Pancreas (tissue), 10 donors: ENCODE measurements at regions not wholly inside any gene's neighbourhood (a gene's known extent, or its start where the extent isn't known, plus 50 kb on each side); places are given as distances from the start of the nearest gene placed in this dataset.

Experiments
- ATAC-seq, 4 donors: fragments of 200-7000 bp; cut with Tn5 transposase; one replicate each; pipeline versions ENCODE4 v1.8.0 to v1.9.1; 2020; ENCODE audit warnings: mild to moderate bottlenecking in 4 of 4, moderate library complexity in 4 of 4
- DNase-seq, 6 donors: peaks; one replicate each; pipeline ENCODE4 v3.0.0-alpha.2; 2020
- FAIRE-seq: peaks from 2 replicates; lab custom pipeline; 2012; peaks lifted over from hg19 to GRCh38; lab: Jason Lieb, UNC
- H3K27ac ChIP-seq, 4 donors: fragments of 200-600 bp; sonication (generic); 1 replicate in 3 of 4; 2 replicates in 1 of 4; pipeline versions ENCODE4 v1.5.0 to v1.8.0; 2020
- H3K27me3 ChIP-seq, 4 donors: fragments of 200-600 bp; one replicate each; pipeline ENCODE4 v1.8.0; 2021
- H3K36me3 ChIP-seq, 3 donors: fragments of 200-600 bp; sonication (generic) in 1 of 3; one replicate each; pipeline versions ENCODE4 v1.5.0 to v1.8.0; 2020 to 2021
- H3K4me1 ChIP-seq, 3 donors: fragments of 200-600 bp; one replicate each; pipeline ENCODE4 v1.8.0; 2021
- H3K4me3 ChIP-seq, 4 donors: fragments of 200-600 bp; sonication (generic) in 2 of 4; one replicate each; pipeline versions ENCODE4 v1.5.0 to v1.8.0; 2020 to 2021
- H3K9me3 ChIP-seq, 4 donors: fragments of 200-600 bp; one replicate each; pipeline ENCODE4 v1.8.0; 2021
- WGBS, 2 donors: extraction: QIAGEN DNeasy Blood & Tissue Kit; methylation state at CpG; one replicate each; pipeline ENCODE4 v1.1.7; 2013; 5-methylcytosine and 5-hydroxymethylcytosine counted together
- intact Hi-C, 3 donors: fragments of 100-400 bp; cut with DNase I; formaldehyde crosslinking; loops; one replicate each; pipeline versions ENCODE4 v1.11.1 to v1.14.2; 2022
- TF ChIP-seq, protein P1 (sequence below), 4 donors: fragments of 200-600 bp; sonication (generic) in 3 of 4; IDR thresholded peaks; one replicate each; pipeline versions ENCODE4 v1.5.0 to v1.8.0; 2021; ENCODE audit warnings: antibody characterized with exemption in 4 of 4
- donor health status: healthy with polysubstance abuse.
- donor health status: DM: no; HTN: no; CAD: no; lungs with moderate emphysema.
- donor health status: DM: no; HTN: no; CAD: no.
- donor health status: control.
- donor health status: control.
- donor health status: Bipolar disorder and iron deficiency.
- donor health status: DM: yes; HTN: yes; CAD: no.
- donor health status: DM: no; HTN: no; CAD: no.
- donor health status: DM: no; HTN: no; CAD: no.
- donor health status: DM: yes; HTN: yes; CAD: no.

DNA sequence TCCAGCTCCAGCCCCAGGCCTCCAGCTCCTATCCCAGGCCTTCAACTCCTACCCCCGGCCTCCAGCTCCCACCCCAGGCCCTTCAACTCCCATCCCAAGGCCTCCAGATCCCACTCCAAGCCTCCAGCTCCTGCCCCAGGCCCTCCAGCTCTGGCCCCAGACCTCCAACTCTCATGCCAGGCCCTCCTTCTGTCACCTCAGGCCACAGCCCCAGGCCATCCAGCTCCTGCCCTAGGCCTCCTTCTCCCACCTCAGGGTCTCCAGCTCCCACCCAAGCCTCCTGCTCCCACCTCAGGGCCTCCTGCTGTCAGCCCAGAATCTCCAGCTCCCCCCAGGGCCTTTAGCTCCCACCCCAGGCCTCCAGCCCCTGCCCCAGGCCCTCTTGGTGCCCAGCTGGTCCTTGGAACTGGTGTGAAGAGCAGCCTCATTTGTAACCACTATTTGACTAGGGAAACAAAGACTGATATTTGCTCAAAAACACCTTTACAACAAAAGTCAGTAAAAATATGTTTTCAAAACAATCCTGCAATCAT is 67.8 kb upstream of the SALL3 start:
- no peaks in the 10 kb centered on the region for H3K9me3 ChIP-seq
- FAIRE-seq (no peak), ATAC-seq (no peak), DNase-seq (no peak)
- H3K4me3 ChIP-seq: no peak overlapping the region
- H3K4me1 ChIP-seq: no peaks in the 10 kb centered on the region
- intact Hi-C loops: no loop called here
- no peaks in the 10 kb centered on the region for H3K36me3 ChIP-seq
- 42 to 86% methylated on average over 1 of the region's 1 CpG for WGBS, 2 donors
- TF ChIP-seq, protein P1, sequence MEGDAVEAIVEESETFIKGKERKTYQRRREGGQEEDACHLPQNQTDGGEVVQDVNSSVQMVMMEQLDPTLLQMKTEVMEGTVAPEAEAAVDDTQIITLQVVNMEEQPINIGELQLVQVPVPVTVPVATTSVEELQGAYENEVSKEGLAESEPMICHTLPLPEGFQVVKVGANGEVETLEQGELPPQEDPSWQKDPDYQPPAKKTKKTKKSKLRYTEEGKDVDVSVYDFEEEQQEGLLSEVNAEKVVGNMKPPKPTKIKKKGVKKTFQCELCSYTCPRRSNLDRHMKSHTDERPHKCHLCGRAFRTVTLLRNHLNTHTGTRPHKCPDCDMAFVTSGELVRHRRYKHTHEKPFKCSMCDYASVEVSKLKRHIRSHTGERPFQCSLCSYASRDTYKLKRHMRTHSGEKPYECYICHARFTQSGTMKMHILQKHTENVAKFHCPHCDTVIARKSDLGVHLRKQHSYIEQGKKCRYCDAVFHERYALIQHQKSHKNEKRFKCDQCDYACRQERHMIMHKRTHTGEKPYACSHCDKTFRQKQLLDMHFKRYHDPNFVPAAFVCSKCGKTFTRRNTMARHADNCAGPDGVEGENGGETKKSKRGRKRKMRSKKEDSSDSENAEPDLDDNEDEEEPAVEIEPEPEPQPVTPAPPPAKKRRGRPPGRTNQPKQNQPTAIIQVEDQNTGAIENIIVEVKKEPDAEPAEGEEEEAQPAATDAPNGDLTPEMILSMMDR (IDR thresholded peaks at IDR 0.05): no peak
- no peaks in the 10 kb centered on the region for H3K27me3 ChIP-seq
- H3K27ac ChIP-seq: no peak overlapping the region

DNA sequence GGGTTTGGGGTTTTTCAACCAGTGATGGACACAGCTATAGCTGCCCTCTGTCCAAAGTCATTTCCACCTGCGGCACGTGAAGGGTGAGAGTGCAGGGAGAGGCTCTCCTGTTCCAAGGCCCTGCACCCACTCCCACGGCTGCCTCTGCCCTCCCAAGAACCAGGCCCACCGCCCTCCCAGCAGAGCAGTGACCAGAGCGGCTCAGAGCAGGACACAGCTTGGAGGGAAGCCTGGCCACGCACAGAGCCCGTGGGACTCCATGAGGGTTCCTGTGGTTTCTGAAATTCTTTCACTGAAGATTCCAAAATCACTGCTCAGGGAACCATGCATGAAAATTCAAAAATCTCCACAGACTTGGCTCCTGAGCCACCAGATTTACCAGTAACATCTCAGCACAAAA is 67.3 kb upstream of the SALL3 start:
- Histone ChIP-seq H3K27me3 (no peaks in the 10 kb centered on the region), H3K4me1 (no peaks in the 10 kb centered on the region), H3K9me3 (no peaks in the 10 kb centered on the region), H3K4me3 (no peak overlapping the region), H3K36me3 (no peaks in the 10 kb centered on the region), H3K27ac (no peak overlapping the region)
- 80 to 89% methylated on average over 7 of the region's 7 CpGs for WGBS, 2 donors
- ATAC-seq: no peak
- no peak for DNase-seq
- TF ChIP-seq, protein P1 (IDR thresholded peaks at IDR 0.05): no peak
- intact Hi-C loops: no loop called here
- no peak for FAIRE-seq

DNA sequence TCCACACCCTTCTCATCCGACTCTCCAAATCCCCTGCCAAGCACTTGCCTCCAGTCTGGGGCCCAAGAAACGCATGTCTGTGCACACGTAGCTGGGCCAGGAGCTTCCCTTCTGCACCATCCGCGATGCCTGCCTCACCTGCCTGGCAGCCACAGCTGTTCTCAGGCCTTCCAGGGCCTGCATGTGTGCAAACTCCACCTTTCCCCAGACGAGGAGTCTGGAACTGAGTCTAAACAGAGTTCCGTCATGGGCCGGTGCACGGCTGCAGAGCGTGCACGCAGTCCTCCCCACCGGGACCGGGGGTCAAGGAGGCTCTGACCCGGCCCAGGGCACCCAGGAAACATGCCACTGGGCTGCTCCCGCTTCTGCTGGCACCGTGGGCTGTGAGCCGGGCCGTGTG is 66.8 kb upstream of the SALL3 start:
- 68 to 78% methylated on average over 15 to 18 of the region's 18 CpGs for WGBS, 2 donors

DNA sequence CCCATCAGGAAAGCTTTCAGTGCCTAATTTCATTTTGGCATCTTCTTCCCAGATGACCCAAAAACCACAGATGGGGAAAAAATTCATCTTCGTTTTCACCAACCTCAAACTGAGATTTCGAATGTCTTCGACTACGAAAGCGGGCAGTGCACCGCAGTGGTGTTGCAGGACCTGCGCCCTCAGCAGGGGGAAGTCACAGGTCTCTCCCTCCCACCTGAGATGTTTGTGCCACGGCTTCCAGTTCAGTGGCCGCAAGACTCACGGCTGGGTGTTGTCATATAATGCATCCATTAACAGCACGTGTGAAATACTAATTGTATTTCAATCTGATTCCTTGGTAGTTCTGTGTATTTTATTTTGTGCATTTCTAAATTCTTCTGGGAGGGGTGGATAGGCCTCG is 66.2 kb upstream of the SALL3 start:
- 69 to 78% methylated on average over 12 of the region's 12 CpGs for WGBS, 2 donors
- Histone ChIP-seq H3K27me3 (no peaks in the 10 kb centered on the region), H3K9me3 (no peaks in the 10 kb centered on the region), H3K27ac (no peak overlapping the region), H3K36me3 (no peaks in the 10 kb centered on the region), H3K4me1 (no peaks in the 10 kb centered on the region), H3K4me3 (no peak overlapping the region)
- ATAC-seq: no peak
- TF ChIP-seq, protein P1 (IDR thresholded peaks at IDR 0.05): no peak
- DNase-seq: peak in 1 of 6 donors; percentile 38
- intact Hi-C loops: no loop called here
- FAIRE-seq: no peak

More for the DNA sequence above, 66.8 kb upstream of the SALL3 start:
- Histone ChIP-seq H3K27ac (no peak overlapping the region), H3K4me1 (no peaks in the 10 kb centered on the region), H3K9me3 (no peaks in the 10 kb centered on the region), H3K27me3 (no peaks in the 10 kb centered on the region), H3K36me3 (no peaks in the 10 kb centered on the region), H3K4me3 (no peak overlapping the region)
- TF ChIP-seq, protein P1 (IDR thresholded peaks at IDR 0.05): no peak
- intact Hi-C loops: no loop called here
- DNase-seq (peak in 1 of 6 donors; percentile 38), FAIRE-seq (no peak), ATAC-seq (no peak)

DNA sequence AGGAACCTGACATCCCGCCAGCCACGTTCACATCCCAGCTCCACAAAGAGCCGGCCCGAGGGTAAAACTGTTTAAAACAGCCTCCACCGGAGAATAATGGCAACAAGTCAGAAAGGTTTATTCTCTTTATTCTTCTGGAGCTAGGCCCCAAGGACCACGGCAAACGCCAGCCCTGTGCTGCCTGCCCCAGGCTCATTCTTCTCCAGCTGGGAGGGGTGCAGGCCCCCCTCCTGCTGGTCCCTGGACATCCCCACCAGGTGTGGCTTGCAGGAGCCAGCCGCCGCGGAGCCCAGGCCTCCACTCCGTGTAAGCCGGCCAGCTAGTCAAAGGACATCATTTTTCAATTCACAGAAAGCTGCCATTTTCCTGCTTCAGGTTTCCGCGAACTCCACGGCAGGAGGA is 65.8 kb upstream of the SALL3 start:
- intact Hi-C loops: no loop called here
- Histone ChIP-seq H3K27me3 (no peaks in the 10 kb centered on the region), H3K4me3 (no peak overlapping the region), H3K9me3 (no peaks in the 10 kb centered on the region), H3K4me1 (no peaks in the 10 kb centered on the region), H3K36me3 (no peaks in the 10 kb centered on the region), H3K27ac (no peak overlapping the region)
- FAIRE-seq (no peak), ATAC-seq (no peak), DNase-seq (peak in 1 of 6 donors; percentile 43)
- 64 to 67% methylated on average over 12 to 15 of the region's 15 CpGs for WGBS, 2 donors
- TF ChIP-seq, protein P1 (IDR thresholded peaks at IDR 0.05): no peak
